ENCODE measurements at regions not wholly inside any gene's neighbourhood (a gene's known extent, or its start where the extent isn't known, plus 50 kb on each side); places are given as distances from the start of the nearest gene placed in this dataset.

DNA sequence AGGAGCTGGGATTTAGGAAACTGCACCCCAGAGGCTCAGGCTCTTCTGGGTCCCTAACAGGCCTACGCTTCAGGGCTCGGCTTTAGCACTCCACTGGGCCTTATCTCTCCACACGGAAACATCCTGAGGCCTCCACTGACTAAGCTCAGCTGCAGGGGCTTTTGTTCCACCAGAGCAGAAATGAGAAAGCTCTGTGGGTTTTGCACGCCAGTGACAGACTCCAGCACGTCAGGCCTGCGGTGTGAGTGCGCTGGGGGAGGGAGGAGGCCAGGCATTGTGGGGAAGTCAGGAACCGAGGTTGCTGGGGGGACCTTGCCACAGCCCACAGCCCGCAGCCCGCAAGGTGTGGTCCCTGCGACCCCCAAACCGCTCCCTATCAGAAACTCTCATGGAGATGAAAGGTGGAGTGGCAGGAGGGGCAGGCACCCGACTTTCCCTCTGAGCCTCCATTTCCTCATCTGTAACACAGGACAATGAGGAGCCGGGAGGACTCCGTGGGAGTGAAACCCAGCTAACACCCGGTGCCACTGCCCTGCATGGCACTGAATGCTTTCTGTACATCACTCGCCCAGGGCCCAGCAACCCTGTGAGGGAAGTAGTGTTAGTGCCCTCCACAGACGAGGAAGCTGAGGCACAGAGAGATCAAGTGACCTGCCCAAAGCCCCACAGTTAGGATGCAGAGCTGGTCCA is 106.5 kb downstream of the TPRA1 start:
- Histone ChIP-seq H3K36me3 (ENCODE audit: control insufficient read depth in 1 of 2, insufficient read depth in 2 of 2, low read depth in 1 of 2, low read length in 2 of 2) (no peaks in the 10 kb centered on the region), H3K14ac (ENCODE audit: low read length in 2 of 2) (no peak overlapping the region), H3K27me3 (ENCODE audit: control insufficient read depth in 1 of 2, insufficient read depth in 1 of 2, low read length in 2 of 2) (peaks cover 19 to 38% of the 10 kb centered on the region in 2 experiments), H3K27ac (ENCODE audit: low read length, poor library complexity, severe bottlenecking) (no peak overlapping the region), H2BK5ac (ENCODE audit: low read depth, low read length, poor library complexity, severe bottlenecking) (no peak overlapping the region), H2AK5ac (ENCODE audit: low read length, severe bottlenecking) (no peak overlapping the region), H2BK12ac (ENCODE audit: low read length in 2 of 2) (no peak overlapping the region), H2AFZ (ENCODE audit: low read depth, low read length) (no peak overlapping the region), H3K4me1 (ENCODE audit: control insufficient read depth, insufficient read depth, low read depth, low read length) (peaks cover 2% of the 10 kb centered on the region), H3K4ac (ENCODE audit: low read depth in 1 of 2, low read length in 2 of 2) (no peak overlapping the region), H3K9ac (ENCODE audit: low read length) (no peak overlapping the region), H2BK15ac (ENCODE audit: low read depth, poor library complexity, severe bottlenecking) (no peak overlapping the region), H3K9me3 (ENCODE audit: control insufficient read depth, low read length) (no peaks in the 10 kb centered on the region), H4K91ac (ENCODE audit: low read length) (no peak overlapping the region), H4K8ac (ENCODE audit: low read length) (no peak overlapping the region), H3K23ac (ENCODE audit: low read length in 2 of 2) (no peak overlapping the region), H2BK120ac (ENCODE audit: low read depth, low read length) (no peak overlapping the region), H3K18ac (ENCODE audit: low read depth in 1 of 2, low read length in 2 of 2) (no peak overlapping the region), H3K4me3 (ENCODE audit: insufficient read depth in 1 of 2, low read depth in 1 of 2, low read length in 2 of 2) (no peak overlapping the region), H3K4me2 (ENCODE audit: low read length, poor library complexity, severe bottlenecking) (no peak overlapping the region), H3K79me1 (replicated peaks; ENCODE audit: low read length, poor library complexity, severe bottlenecking) (no peaks in the 10 kb centered on the region)
- 73% methylated on average over 13 of the region's 18 CpGs for WGBS
- no peak for DNase-seq

DNA sequence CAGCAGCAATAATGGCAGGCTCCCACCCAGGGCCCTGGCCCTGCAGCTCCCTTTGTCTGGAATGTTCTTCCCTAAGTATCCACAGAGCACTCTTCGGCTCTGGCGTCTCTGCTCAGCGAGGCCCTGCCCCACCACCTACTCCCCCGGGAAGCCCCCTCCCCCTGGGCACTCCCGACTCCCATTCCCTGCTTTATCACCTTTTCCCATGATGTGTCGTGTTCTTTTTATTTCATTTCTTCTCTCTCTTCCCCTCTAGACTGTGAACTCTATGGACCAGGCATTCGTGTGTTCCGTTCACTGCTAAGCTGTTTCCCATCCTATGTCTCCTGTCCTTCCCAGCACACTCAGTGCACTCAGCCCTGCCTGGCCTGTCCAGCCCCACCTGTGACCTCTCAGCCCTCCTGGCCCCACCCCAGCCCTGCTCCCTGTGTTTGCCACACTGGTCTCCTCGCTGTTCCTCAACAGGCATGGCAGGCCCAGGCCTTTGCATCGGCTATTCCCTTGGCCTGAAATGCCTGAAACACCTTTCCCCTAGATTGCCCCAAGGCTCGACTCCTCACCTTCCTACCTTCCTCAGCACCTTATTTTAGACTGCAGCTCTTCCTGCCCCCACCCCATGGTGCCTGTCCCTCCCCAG is 107.4 kb downstream of the TPRA1 start:
- Histone ChIP-seq H3K4me2 (ENCODE audit: low read length, poor library complexity, severe bottlenecking) (no peak overlapping the region), H3K4ac (ENCODE audit: low read depth in 1 of 2, low read length in 2 of 2) (no peak overlapping the region), H2BK5ac (ENCODE audit: low read depth, low read length, poor library complexity, severe bottlenecking) (no peak overlapping the region), H4K91ac (ENCODE audit: low read length) (no peak overlapping the region), H2BK15ac (ENCODE audit: low read depth, poor library complexity, severe bottlenecking) (no peak overlapping the region), H2BK120ac (ENCODE audit: low read depth, low read length) (no peak overlapping the region), H2BK12ac (ENCODE audit: low read length in 2 of 2) (no peak overlapping the region), H3K23ac (ENCODE audit: low read length in 2 of 2) (no peak overlapping the region), H2AFZ (ENCODE audit: low read depth, low read length) (no peak overlapping the region), H3K14ac (ENCODE audit: low read length in 2 of 2) (no peak overlapping the region), H3K27ac (ENCODE audit: low read length, poor library complexity, severe bottlenecking) (no peak overlapping the region), H3K18ac (ENCODE audit: low read depth in 1 of 2, low read length in 2 of 2) (no peak overlapping the region), H3K4me3 (ENCODE audit: insufficient read depth in 1 of 2, low read depth in 1 of 2, low read length in 2 of 2) (no peak overlapping the region), H3K79me1 (replicated peaks; ENCODE audit: low read length, poor library complexity, severe bottlenecking) (no peaks in the 10 kb centered on the region), H3K27me3 (ENCODE audit: control insufficient read depth in 1 of 2, insufficient read depth in 1 of 2, low read length in 2 of 2) (peaks cover 21 to 37% of the 10 kb centered on the region in 2 experiments), H3K4me1 (ENCODE audit: control insufficient read depth, insufficient read depth, low read depth, low read length) (peaks cover 2% of the 10 kb centered on the region), H3K36me3 (ENCODE audit: control insufficient read depth in 1 of 2, insufficient read depth in 2 of 2, low read depth in 1 of 2, low read length in 2 of 2) (no peaks in the 10 kb centered on the region), H3K9me3 (ENCODE audit: control insufficient read depth, low read length) (no peaks in the 10 kb centered on the region), H2AK5ac (ENCODE audit: low read length, severe bottlenecking) (no peak overlapping the region), H3K9ac (ENCODE audit: low read length) (no peak overlapping the region), H4K8ac (ENCODE audit: low read length) (peak overlapping the region; percentile 69)
- no peak for DNase-seq
- 72% methylated on average over 11 of the region's 11 CpGs for WGBS

DNA sequence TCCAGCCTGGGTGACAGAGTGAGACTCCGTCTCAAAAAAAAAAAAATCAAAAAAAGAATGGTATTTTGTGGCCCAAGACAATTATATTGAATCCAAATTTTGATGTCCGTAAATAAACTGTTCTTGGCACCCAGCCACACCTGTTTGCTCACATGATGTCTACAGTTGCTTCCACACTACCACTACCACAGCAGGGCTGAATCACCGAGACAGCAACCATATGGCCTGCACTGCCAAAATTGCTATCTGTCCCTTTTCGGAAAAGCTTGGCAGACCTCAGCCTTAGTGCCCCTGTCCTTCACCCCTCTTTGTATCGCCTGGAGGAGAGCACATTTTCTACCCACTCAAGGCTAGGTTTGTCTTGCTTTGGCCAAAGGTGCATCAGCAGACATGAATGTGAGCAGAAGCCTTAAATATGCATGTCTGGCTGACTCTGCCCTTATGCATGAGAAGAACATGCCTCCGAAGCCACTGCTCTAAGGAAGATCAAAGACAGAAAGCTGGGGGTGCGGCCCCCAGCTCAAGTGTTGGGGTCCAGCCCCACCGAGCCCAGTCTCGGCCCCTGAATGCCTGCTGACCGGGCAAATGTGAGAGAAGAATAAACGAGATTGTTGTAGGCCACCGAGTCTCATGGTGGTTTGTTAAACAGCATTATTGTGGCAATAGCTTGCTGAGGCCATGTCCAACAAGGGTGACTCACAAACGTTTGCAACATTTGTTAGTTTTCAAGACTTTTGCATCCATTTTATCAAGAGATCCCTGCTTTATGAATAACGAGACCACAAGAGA is 108.1 kb downstream of the TPRA1 start:
- no peak overlapping the region for H2AK5ac ChIP-seq (ENCODE audit: low read length, severe bottlenecking)
- DNase-seq = no peak
- H3K14ac ChIP-seq (ENCODE audit: low read length in 2 of 2) = no peak overlapping the region
- H2BK120ac ChIP-seq (ENCODE audit: low read depth, low read length) = no peak overlapping the region
- H3K27me3 ChIP-seq (ENCODE audit: control insufficient read depth in 1 of 2, insufficient read depth in 1 of 2, low read length in 2 of 2) = peaks cover 21 to 35% of the 10 kb centered on the region in 2 experiments
- no peak overlapping the region for H3K4me3 ChIP-seq (ENCODE audit: insufficient read depth in 1 of 2, low read depth in 1 of 2, low read length in 2 of 2)
- H2BK12ac ChIP-seq (ENCODE audit: low read length in 2 of 2) = no peak overlapping the region
- no peak overlapping the region for H3K23ac ChIP-seq (ENCODE audit: low read length in 2 of 2)
- no peak overlapping the region for H3K18ac ChIP-seq (ENCODE audit: low read depth in 1 of 2, low read length in 2 of 2)
- H3K4ac ChIP-seq (ENCODE audit: low read depth in 1 of 2, low read length in 2 of 2) = no peak overlapping the region
- H3K4me2 ChIP-seq (ENCODE audit: low read length, poor library complexity, severe bottlenecking) = no peak overlapping the region
- no peak overlapping the region for H2BK15ac ChIP-seq (ENCODE audit: low read depth, poor library complexity, severe bottlenecking)
- H3K36me3 ChIP-seq (ENCODE audit: control insufficient read depth in 1 of 2, insufficient read depth in 2 of 2, low read depth in 1 of 2, low read length in 2 of 2) = no peaks in the 10 kb centered on the region
- H4K91ac ChIP-seq (ENCODE audit: low read length) = no peak overlapping the region
- no peak overlapping the region for H2BK5ac ChIP-seq (ENCODE audit: low read depth, low read length, poor library complexity, severe bottlenecking)
- 82% methylated on average over 14 of the region's 14 CpGs for WGBS
- H2AFZ ChIP-seq (ENCODE audit: low read depth, low read length) = no peak overlapping the region
- peaks cover 2% of the 10 kb centered on the region for H3K4me1 ChIP-seq (ENCODE audit: control insufficient read depth, insufficient read depth, low read depth, low read length)
- H3K79me1 ChIP-seq (replicated peaks; ENCODE audit: low read length, poor library complexity, severe bottlenecking) = no peaks in the 10 kb centered on the region
- no peak overlapping the region for H4K8ac ChIP-seq (ENCODE audit: low read length)
- no peak overlapping the region for H3K9ac ChIP-seq (ENCODE audit: low read length)
- no peaks in the 10 kb centered on the region for H3K9me3 ChIP-seq (ENCODE audit: control insufficient read depth, low read length)
- H3K27ac ChIP-seq (ENCODE audit: low read length, poor library complexity, severe bottlenecking) = no peak overlapping the region
